HG02973 (cell line): ENCODE measurements at regions not wholly inside any gene's neighbourhood (a gene's known extent, or its start where the extent isn't known, plus 50 kb on each side); places are given as distances from the start of the nearest gene placed in this dataset.
"Not testable (repeated sequence)": the region's sequence is repeated elsewhere in the genome, so short reads cannot be mapped to it uniquely, and the experiment has no call there.

ENCODE experiments used
- ATAC-seq: cut with Tn5 transposase; IDR thresholded peaks from one replicate; pipeline ENCODE4 v1.9.1; 2021; ENCODE audit warnings: moderate library complexity; ENCODE audit not compliant: unreplicated experiment

DNA sequence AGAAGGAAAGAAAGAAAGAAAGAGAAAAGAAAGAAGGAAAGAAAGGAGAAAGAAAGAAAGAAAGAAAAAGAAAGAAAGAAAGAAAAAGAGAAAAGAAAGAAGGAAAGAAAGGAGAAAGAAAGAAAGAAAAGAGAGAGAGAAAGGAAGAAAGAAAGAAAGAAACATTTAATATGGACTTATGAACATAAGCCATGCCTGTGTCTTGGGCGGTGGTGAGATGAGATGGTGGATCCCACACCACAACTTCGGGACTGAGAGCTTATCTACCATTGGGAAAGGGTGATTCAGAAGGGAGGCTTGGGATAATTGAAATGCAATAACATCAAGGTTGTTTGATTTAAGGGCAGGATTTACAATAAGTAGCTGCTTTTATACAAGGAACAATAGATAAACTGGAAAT is 843.9 kb upstream of the AUTS2 start:
- ATAC-seq = no peak

DNA sequence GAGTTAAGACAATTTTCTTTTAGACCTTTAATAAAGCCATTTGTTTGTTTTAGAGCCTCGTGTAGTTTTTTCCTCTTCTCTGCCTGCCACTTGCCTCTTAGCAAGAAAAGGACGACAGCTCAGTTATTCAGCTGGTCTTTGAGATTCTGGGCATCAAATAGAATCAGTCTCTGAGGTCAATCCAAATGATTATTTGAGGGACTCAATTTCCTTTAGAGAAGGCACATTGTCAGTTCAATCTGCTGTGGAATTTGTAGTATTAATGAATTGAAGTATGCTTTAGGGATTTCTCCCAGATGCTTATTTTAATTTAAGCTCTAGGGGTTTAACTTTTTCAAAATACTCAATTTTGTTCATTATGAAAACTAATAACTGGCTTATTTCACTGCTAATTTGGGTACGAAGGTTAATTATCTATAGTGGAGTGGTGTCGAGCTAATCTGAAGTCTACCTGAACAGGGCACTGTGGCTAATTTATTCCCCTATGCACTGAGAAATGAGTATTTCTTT is 841.2 kb upstream of the AUTS2 start:
- no peak for ATAC-seq

DNA sequence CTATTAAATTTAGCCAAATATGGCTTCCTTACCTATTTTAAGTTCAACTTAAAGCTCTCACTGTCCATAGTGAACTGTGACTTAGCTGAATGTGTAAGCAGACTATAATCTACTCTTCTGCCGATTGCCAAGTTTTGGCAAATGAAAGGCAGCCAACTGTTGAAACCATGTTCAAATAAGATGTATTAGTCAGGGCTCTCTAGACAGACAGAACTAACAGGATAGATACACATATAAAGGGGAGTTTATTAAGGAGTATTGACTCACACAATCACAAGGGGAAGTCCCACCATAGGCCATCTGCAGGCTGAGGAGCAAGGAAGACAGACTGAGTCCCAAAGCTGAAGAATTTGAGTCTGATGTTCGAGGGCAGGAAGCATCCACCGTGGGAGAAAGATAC is 837.7 kb upstream of the AUTS2 start:
- ATAC-seq = no peak

DNA sequence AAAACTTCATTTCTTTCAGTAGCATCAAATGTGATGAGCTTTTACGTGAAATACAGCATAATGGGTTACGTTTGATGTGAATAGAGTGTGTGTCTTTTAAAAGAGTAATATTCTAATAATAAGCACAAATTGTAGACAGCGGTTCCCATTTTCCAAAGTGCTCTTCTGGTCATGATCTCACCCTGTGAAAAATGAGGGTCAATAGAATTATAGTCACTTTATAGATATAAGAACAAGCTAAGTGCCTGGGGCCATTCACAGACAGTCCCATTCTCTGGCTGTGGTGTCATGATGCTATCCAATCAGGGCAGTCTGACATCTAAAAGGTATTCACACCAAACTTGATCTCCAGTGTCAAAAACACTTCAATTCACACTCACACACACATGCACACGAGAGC is 830.8 kb upstream of the AUTS2 start:
- ATAC-seq = no peak

DNA sequence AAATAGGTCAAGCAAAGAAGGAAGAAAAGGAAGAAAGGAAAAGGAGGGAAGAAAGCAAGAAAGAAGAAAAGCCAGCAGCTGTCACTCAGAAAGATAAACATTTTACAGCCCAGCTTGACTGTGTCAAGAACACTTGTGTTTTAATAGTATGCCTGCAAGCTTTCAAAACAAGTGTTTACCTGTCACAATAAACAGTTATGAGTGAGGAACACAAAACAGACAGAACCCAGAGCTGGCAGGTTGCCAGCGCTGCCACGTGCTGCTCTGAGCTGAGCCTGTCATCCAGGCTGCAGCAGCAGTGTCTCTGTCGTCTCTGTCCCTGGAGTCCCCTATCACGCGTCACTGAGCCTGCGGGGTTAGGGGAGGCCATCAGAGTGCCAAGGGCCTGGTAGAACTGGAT is 827.6 kb upstream of the AUTS2 start:
- no peak for ATAC-seq

DNA sequence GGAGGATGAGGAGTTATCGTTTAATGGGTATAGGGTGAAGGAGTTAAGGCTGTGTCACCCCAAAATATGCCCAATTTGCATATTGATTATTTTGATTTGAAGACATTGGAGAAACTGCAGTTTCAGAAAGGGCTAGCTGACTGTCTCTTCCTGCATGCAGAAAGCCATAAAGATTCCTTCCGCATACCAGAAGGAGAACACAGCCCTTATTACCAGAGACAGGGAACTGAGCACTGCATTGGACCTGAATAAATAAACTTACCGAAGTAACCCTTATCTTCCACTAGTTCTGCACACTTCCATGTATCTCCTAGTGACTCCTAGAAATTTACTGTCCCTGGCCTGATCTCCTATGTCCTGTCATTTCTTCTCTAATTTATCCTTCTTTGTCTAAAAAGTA is 821.9 kb upstream of the AUTS2 start:
- ATAC-seq = no peak

DNA sequence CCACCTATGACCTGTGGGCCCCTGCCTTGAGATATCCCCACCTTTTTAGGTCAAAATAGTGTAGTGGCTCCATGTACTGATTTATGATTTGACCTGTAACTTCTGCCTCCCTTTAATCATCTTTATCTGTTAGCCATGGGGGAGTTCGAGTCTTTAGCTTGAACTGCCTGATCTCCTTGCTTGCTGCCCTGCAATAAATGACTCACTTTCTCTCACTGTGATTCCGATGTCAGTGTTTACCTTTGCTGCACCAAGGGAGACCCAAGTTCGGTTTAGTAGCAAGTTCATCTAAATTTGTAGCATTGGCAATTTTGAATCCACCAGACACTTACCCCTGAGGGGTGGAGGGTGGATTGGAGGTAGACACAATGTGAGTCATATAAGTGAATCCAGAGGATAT is 814.6 kb upstream of the AUTS2 start:
- ATAC-seq = no peak

DNA sequence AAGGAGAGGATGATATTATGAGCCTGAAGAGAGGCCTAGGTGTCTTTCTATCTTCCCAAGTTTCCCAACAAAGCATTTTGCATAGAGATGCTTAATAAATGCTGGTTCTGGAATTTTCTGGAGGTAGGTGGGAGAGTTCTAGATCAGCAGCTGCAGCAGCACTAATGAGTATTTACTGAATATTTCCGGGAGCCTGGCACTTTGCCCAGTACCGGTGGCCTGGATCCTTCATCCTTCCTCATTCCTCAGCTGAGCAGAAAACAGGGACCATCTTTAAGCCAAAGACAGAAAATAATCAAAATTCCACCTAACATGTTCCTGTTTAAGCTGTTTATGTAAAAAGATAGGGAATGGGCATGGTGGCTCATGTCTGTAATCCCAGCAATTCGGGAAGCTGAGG is 813.2 kb upstream of the AUTS2 start:
- ATAC-seq = no peak

DNA sequence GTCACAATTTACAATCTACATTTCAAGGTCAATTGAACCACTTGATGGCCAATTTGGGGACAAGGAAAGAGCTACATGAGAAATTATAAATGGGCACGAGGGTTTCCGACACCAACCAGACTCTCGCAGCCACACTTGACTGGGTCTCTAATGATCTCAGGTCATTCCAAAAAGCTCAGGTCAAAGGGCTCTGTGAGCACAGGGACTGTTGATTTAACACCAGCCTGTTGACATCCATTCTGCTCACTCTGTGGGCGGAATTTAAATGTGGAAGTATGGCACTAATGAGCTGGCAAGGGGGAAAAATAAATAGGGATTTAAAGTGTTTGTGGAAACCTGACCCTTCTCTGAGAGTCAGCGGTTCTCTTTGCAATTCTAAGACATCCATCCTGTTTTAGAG is 810.7 kb upstream of the AUTS2 start:
- ATAC-seq = no peak

DNA sequence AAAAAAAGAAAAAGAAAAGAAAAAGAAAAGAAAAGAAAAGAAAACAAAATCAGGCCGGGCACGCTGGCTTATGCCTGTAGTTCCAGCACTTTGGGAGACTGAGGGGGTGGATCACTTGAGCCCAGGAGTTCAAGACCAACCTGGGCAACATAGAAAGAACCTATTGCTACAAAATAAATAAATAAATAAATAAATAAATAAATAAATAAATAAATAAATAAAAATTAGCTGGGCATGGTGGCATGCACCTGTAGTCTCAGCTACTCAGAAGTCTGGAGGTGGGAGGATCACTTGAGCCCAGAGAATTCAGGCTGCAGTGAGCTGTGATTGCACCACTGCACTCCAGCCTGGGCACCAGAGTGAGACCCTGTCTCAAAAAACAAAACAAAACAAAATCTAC is 809.7 kb upstream of the AUTS2 start:
- ATAC-seq = not testable (repeated sequence)

DNA sequence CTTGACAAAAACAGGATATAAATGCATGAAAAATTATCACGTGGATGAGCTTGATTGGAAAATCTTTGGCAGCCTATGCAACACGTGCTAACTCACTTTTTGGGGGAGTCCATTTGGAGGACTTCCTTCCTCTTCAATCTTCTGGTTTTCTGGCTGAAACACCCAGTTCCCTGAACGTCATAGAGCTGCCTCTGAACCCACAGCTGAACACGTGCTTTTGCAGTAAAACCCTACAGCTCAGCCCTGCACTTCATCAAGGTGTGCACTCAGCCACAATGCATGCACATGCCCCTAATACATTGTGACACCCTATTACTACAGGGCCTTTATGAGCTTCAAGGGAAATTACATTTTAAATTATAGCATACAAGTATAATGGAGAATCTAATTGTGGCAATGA is 808.7 kb upstream of the AUTS2 start:
- ATAC-seq = no peak

DNA sequence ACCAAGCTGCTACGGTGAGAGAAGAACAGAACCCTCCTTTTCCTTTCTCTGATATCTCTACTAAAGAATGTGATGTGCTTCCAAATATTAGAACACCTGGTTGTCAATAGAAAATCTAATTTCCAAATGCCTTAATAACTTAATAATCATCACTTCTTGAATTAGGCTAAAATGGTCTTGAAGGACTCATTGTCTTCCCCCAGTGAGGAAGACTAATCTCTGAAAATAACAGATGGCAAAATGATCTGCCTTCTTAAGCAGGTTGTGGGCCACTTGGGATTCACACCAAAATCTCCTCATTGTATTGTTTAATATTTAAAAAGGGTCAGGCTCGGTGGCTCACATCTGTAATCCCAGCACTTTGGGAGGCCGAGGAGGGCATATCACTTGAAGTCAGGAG is 805.9 kb upstream of the AUTS2 start:
- ATAC-seq = no peak

DNA sequence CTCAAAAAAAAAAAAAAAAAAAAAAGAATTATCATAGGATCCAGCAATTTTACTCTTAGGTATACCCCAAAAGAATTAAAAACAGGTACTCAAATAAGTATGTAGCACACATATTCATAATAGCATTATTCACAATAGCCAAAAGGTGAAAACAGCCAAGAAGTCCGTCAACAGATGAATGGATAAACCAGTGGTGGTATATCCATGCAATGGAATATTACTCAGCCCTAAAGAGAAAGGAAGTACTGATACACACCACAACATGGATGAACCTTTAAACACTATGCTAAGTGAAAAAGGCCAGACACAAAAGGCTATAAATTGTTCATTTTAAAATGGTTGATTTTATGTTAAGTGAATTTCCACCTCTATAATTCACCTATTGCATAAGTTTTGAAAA is 804.8 kb upstream of the AUTS2 start:
- no peak for ATAC-seq

DNA sequence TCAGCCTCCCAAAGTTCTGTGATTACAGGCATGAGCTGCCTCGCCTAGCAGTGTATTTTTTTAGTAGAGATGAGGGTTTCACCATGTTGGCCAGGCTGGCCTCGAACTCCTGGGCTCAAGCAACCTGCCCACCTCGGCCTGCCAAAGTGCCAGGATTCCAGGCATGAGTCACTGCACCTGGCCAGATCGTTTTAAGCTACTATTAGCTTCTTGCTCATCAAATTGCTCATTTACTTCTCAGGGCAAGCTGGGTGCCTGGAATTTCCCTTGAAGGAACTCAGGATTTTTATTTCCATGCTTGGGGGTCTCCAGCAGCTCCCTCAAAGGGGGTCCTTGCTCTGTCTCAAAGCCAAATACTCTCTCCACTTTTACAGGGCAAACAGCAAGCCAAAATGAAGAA is 798.0 kb upstream of the AUTS2 start:
- no peak for ATAC-seq

DNA sequence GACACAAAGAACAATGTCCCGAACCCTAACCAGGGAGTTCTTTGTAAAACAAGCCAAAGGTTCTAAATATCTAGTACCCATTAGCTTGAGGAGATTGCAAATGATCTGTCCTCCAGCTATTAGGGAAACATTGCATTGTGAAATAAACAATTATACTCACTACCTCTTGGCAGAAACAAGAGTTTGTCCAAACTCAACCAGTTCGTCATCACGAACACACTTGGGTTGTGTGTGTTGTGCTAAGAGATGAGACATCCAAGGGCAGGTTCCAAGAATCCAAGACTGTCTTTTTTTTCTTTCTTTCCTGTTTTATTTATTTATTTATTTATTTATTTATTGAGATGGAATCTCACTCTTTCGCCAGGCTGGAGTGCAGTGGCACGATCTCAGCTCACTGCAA is 793.1 kb upstream of the AUTS2 start:
- no peak for ATAC-seq

DNA sequence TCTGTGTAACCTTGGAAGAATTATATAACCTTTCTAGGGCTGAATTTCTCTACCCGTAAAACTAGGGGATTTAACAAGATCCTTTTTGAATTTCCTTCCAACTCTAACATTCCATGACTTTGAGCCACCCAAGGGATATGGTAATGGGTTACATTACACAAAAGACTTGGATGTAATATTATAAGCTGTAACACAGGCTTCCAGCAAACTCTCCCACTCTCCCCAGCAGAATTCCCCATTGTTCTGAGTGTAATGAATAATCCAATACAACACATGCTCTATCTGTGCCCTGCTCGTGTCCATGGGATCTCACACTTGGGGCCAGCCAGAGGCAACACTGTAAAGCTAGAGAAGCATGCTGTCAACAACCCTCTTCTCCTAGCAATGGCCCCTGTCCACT is 790.6 kb upstream of the AUTS2 start:
- ATAC-seq = no peak

DNA sequence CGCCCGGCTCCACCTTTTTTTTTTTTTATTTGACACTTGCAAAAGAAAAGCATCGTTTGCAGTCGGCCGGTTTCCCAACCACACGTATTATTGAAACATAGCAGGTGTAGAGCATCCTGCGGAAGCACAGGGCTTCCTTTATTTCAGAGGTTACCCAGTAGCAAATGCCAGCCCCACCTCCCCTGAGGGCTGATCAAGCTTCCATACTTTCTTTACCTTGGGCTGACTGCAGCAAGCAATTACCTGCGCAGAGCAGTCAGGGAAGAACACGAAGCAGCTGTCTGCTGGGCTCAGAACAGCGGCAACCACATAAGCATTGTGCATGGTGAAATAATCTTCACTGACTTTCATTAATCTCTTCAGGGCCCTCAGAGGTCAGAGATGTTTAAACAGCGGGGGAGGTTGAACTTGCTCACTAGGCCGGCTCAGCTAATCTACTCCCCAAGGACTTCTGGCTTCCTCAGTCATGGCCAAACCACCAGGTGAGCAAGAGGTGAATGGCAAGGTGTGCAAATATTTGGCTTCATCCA is 784.7 kb upstream of the AUTS2 start:
- ATAC-seq = no peak

DNA sequence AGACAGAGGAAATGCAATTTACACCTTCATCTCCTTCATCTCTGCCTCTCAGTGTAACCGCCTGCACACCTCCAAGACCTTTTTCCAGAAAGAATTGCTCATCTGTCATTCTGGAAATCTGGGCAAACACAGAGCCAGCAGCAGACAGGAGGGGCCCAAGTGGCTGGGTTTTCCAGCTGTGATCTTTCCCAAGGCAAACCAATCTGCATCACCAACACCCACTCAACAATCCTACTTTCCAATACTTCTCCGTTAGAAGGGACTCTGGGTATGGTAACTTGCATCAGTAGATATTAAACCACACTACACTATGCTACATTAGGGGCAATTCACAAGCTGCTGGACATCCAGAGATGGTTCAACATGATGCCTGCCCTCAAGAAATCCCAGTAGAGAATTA is 781.8 kb upstream of the AUTS2 start:
- ATAC-seq = no peak

DNA sequence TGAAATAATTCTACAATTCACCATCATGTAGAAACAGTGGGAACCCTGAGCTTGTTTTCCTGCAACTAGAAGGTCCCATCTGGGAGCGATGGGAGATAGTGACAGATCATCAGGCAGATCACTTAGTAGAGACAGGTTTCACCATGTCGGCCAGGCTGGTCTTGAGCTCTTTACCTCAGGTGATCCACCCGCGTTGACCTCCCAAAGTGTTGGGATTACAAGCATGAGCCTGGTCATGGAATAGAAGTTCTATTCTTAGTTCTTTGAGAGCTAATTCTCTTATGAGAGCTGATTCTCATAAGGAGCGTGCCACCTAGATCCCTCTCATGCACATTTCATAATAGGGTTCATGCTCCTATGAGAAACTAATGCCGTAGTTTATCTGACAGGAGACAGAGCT is 778.0 kb upstream of the AUTS2 start:
- no peak for ATAC-seq

DNA sequence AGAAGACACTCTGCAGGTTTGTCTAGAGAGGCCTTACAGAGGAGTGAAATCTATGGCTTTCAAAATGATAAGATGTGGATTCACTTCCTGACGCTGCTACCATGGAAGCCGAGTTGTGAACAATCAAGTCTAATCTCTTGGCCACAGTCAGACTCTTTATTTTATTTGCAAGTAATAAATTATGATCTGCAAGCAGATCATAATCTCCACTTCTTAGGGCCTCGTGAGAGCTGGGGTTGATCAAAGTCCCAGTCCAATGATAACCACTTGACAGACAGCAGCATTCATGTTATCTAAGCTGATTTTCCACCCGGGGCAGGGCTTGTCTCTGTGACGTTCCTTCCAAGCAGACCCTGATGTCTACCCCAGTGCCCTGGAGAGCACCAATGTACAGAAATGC is 776.4 kb upstream of the AUTS2 start:
- no peak for ATAC-seq

DNA sequence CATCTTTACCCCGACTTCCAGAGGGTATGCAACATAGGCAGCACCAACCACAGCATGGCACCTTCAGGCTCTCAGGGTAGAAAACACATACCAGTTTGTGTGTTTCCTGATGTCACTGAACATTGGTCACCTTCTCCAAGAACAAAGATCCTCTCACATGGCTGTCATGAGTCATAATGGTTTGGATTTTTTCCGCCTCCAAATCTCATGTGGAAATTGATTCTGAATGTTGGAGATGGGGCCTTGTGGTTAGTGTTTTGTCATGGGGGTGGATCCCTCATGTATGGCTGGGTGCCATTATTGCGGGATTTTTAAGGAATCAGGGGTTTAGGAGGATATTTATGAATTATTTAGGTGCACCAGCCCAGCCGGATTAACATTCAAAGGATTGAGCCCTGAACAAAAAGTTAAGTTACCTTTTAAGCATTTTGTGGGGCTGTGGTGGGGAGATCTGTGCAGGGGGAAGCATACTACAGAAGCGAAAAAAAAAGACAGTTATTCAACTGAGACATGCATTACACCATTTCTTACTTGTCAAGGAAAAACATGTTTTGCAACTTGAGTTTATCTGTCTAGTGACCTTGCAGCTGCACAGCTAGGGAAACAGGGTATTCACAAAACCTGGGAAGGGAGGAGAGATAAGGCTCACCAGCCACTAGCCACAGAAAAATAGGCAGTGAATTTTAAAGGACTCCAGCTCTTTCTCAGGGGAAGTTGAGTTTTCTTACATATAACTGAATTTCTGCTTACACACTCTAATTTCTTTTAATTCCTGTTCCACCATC is 774.1 kb upstream of the AUTS2 start:
- no peak for ATAC-seq

DNA sequence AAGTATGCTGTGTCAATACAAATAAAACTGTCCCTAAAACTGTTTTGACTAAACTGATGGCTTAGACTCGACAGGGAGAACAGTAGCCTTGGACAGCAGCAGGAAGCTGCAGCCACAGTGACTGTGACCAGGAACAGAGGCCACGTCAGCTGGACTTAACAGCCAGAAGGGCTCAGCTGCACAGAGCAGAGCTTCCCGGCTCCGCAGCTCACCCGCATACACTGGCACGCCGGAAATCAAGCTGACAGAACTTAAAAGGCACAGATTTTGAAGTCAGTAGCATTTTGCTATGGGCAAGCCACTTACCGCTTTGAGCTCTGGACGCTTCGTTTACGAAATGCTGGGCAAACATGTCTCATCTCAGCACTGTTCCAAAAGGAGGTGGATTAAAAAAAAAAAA is 769.7 kb upstream of the AUTS2 start:
- ATAC-seq = no peak

DNA sequence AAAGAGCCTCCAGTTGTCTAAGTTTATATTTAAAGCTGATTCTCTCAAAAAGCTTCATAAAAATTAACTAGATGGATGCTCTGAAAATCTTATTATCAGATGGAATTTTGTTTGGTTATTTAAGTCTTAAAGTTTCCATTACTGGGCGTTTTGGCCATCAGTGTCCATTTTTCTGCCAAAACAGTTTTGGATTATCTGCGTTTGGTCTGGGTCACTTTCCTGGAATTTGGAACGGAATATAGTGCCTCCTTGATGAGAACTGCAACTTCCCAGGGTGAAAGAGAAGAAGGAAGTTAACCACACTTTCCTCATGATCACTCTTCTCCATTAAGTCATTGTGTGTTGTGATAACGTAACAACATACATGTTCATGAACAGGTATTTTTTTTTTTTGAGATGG is 764.9 kb upstream of the AUTS2 start:
- no peak for ATAC-seq
